Neural progenitor cell (in vitro differentiated cells): ENCODE measurements at regions not wholly inside any gene's neighbourhood (a gene's known extent, or its start where the extent isn't known, plus 50 kb on each side); places are given as distances from the start of the nearest gene placed in this dataset.

Experiments used
- DNase-seq: peaks from one replicate; pipeline ENCODE4 v3.0.0-alpha.2; 2016; ENCODE audit warnings: low spot score
- H2AFZ ChIP-seq: fragments of 200-600 bp; sonication (generic); replicated peaks from 2 replicates; pipeline ENCODE4 v1.6.1; 2016; ENCODE audit warnings: antibody characterized with exemption
- H3F3A ChIP-seq: fragments of 200-600 bp; sonication (generic); 2 replicates; pipeline ENCODE4 v1.6.1; 2016; ENCODE audit warnings: antibody characterized with exemption, low read depth
- H3K27ac ChIP-seq: fragments of 200-600 bp; sonication (generic); 2 replicates; pipeline ENCODE4 v1.5.1; 2016; ENCODE audit warnings: mild to moderate bottlenecking
- H3K27me3 ChIP-seq: fragments of 200-600 bp; sonication (generic); 2 replicates; pipeline ENCODE4 v1.6.1; 2016; ENCODE audit warnings: mild to moderate bottlenecking, moderate library complexity
- H3K36me3 ChIP-seq: fragments of 200-600 bp; sonication (generic); 2 replicates; pipeline ENCODE4 v1.5.1; 2016
- H3K4me1 ChIP-seq: fragments of 200-600 bp; sonication (generic); 2 replicates; pipeline ENCODE4 v1.6.1; 2016; ENCODE audit warnings: mixed run types
- H3K4me2 ChIP-seq: fragments of 200-600 bp; sonication (generic); 2 replicates; pipeline ENCODE4 v1.6.1; 2016
- H3K4me3 ChIP-seq: fragments of 200-600 bp; sonication (generic); 2 replicates; pipeline ENCODE4 v1.5.1; 2016
- H3K79me2 ChIP-seq: fragments of 200-600 bp; sonication (generic); 2 replicates; pipeline ENCODE4 v1.6.1; 2016; ENCODE audit warnings: low read depth
- H3K9ac ChIP-seq: fragments of 200-600 bp; sonication (generic); 2 replicates; pipeline ENCODE4 v1.6.1; 2016
- H3K9me3 ChIP-seq: fragments of 200-600 bp; sonication (generic); 2 replicates; pipeline ENCODE4 v1.5.1; 2016; ENCODE audit warnings: low read depth
- H4K20me1 ChIP-seq: fragments of 200-600 bp; sonication (generic); 2 replicates; pipeline ENCODE4 v1.6.1; 2016; ENCODE audit warnings: low read depth
- H3K27ac Mint-ChIP-seq: 3 replicates; pipeline ENCODE4 v1.8.0; 2021; ENCODE audit warnings: mixed read lengths
- H3K27me3 Mint-ChIP-seq: 2 replicates; pipeline ENCODE4 v1.8.0; 2022; ENCODE audit warnings: low read depth, mild to moderate bottlenecking, inconsistent platforms, moderate library complexity, mixed read lengths; ENCODE audit not compliant: insufficient read depth
- H3K36me3 Mint-ChIP-seq: 3 replicates; pipeline ENCODE4 v1.8.0; 2021; ENCODE audit warnings: mixed read lengths
- H3K4me1 Mint-ChIP-seq: 3 replicates; pipeline ENCODE4 v1.8.0; 2021; ENCODE audit warnings: mixed read lengths
- H3K4me3 Mint-ChIP-seq: 3 replicates; pipeline ENCODE4 v1.8.0; 2021; ENCODE audit warnings: mild to moderate bottlenecking, moderate library complexity, mixed read lengths
- H3K9me3 Mint-ChIP-seq: 3 replicates; pipeline ENCODE4 v1.8.0; 2020; ENCODE audit warnings: mixed read lengths
- EZH2 ChIP-seq: fragments of 200-600 bp; sonication (generic); IDR thresholded peaks from 2 replicates; pipeline ENCODE4 v1.6.1; 2017; ENCODE audit warnings: antibody characterized with exemption, mild to moderate bottlenecking, moderate library complexity
- EZH2phosphoT487 ChIP-seq: fragments of 200-600 bp; sonication (generic); IDR thresholded peaks from 2 replicates; pipeline ENCODE4 v1.6.1; 2017; ENCODE audit warnings: antibody characterized with exemption
- TF ChIP-seq, protein P1 (sequence below): fragments of 200-600 bp; sonication (generic); IDR thresholded peaks from 2 replicates; pipeline ENCODE4 v1.5.1; 2017; ENCODE audit warnings: antibody characterized with exemption, mild to moderate bottlenecking

DNA sequence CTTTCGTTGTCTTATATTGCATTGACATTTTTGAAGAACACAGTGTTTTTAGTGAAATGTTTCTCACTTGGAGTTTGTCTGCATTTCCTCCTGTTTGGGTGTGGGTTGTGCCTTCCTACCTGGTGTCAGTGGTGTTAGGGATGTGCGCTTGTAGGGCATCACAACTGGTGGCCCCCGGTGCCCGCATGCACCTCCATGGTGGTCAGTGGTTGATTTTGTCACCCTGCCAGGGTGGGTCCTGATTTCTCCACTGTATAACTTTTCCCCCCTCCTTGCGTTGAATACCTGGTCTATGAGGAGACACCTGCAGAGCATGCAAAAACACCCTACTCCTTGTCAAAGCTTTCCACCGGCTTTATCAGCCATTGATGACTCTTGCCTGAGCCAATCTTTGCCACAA, 132.9 kb downstream of the BARX1 start:
- Histone ChIP-seq H3K9ac (no peak overlapping the region), H3K4me2 (no peak overlapping the region), H3K27me3 (peaks cover 28% of the 10 kb centered on the region), H3K36me3 (no peaks in the 10 kb centered on the region), H4K20me1 (no peaks in the 10 kb centered on the region), H3K79me2 (no peaks in the 10 kb centered on the region), H3K9me3 (no peaks in the 10 kb centered on the region), H3K4me1 (peaks cover 5% of the 10 kb centered on the region), H3K4me3 (no peak overlapping the region), H3K27ac (no peak overlapping the region), H3F3A (peaks cover 5% of the 10 kb centered on the region), H2AFZ (no peak overlapping the region)
- no peaks in the 10 kb centered on the region for H3K4me1 Mint-ChIP-seq
- H3K27me3 Mint-ChIP-seq = peaks cover 10% of the 10 kb centered on the region
- no peak overlapping the region for H3K27ac Mint-ChIP-seq
- no peak for DNase-seq
- no peak overlapping the region for H3K4me3 Mint-ChIP-seq
- H3K9me3 Mint-ChIP-seq = peaks cover 15% of the 10 kb centered on the region
- no peaks in the 10 kb centered on the region for H3K36me3 Mint-ChIP-seq
- no peak for TF ChIP-seq EZH2
- TF ChIP-seq, protein P1, sequence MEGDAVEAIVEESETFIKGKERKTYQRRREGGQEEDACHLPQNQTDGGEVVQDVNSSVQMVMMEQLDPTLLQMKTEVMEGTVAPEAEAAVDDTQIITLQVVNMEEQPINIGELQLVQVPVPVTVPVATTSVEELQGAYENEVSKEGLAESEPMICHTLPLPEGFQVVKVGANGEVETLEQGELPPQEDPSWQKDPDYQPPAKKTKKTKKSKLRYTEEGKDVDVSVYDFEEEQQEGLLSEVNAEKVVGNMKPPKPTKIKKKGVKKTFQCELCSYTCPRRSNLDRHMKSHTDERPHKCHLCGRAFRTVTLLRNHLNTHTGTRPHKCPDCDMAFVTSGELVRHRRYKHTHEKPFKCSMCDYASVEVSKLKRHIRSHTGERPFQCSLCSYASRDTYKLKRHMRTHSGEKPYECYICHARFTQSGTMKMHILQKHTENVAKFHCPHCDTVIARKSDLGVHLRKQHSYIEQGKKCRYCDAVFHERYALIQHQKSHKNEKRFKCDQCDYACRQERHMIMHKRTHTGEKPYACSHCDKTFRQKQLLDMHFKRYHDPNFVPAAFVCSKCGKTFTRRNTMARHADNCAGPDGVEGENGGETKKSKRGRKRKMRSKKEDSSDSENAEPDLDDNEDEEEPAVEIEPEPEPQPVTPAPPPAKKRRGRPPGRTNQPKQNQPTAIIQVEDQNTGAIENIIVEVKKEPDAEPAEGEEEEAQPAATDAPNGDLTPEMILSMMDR = no peak
- no peak for TF ChIP-seq EZH2phosphoT487

DNA sequence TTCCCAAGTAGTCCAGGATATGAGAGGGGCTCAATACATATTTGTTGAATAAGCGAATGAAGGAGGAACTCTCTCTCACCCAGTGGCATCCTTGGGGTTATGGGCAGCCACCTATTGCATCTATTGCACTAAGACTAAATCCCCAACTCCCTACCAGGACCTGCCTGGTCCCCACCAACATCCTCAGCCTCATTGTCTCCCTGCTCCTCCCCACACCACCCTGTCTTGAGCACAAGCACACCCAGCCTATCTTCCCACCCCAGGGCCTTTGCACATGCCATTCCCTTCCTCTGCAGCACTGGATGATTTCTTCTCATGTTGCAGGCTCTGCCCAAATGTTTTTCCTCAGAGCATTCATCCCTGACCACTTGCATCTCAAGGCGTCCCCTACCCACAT, 133.8 kb downstream of the BARX1 start:
- no peaks in the 10 kb centered on the region for H3K4me1 Mint-ChIP-seq
- Histone ChIP-seq H3K9ac (no peak overlapping the region), H3K27me3 (peaks cover 21% of the 10 kb centered on the region), H2AFZ (no peak overlapping the region), H3K9me3 (no peaks in the 10 kb centered on the region), H3K4me2 (no peak overlapping the region), H3K4me3 (no peak overlapping the region), H3K27ac (no peak overlapping the region), H4K20me1 (no peaks in the 10 kb centered on the region), H3K79me2 (no peaks in the 10 kb centered on the region), H3F3A (no peaks in the 10 kb centered on the region), H3K4me1 (no peaks in the 10 kb centered on the region), H3K36me3 (no peaks in the 10 kb centered on the region)
- no peak overlapping the region for H3K27ac Mint-ChIP-seq
- H3K27me3 Mint-ChIP-seq = peaks cover 8% of the 10 kb centered on the region
- peaks cover 15% of the 10 kb centered on the region for H3K9me3 Mint-ChIP-seq
- no peak for DNase-seq
- H3K4me3 Mint-ChIP-seq = no peak overlapping the region
- TF ChIP-seq, protein P1 = no peak
- TF ChIP-seq EZH2 (no peak), EZH2phosphoT487 (no peak)
- H3K36me3 Mint-ChIP-seq = no peaks in the 10 kb centered on the region

DNA sequence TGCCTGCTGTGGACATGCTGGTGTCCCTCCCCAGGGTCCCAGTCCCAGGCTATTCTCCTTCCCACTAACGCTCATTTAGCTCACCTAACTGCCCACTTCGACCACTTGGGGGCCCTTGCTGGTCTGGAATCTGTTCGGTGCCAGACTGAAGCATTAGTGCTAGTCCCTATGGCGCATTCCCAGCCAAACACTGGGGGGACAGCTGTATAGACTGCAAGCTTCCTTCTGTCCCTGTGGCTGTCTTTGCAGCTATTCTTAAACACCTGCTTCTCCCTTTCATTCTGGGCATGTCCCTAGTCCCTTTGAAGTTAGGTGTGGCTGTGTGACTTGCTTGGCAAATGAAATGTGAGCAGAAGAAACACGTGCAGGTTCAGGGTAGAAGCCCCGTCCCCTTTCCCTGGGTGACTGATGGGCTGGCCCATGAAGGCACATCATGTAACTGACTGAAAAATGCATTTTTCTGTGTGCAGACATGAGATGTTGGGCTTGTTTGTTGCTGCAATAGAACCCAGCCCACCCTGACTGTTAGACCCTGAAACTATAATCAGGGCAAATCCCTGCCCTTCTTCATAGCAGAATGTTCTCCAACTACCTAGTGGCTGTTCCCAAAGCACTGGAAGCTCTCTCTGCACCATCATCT, 134.4 kb downstream of the BARX1 start:
- peak; percentile 49 for DNase-seq
- H3K27me3 Mint-ChIP-seq = peaks cover 8% of the 10 kb centered on the region

More for the DNA sequence above, 134.4 kb downstream of the BARX1 start:
- Histone ChIP-seq H3K36me3 (no peaks in the 10 kb centered on the region), H3K4me1 (no peaks in the 10 kb centered on the region), H3K4me3 (no peak overlapping the region), H3F3A (no peaks in the 10 kb centered on the region), H3K4me2 (no peak overlapping the region), H3K27ac (no peak overlapping the region), H2AFZ (no peak overlapping the region), H3K27me3 (peaks cover 16% of the 10 kb centered on the region), H3K9me3 (no peaks in the 10 kb centered on the region), H3K9ac (no peak overlapping the region), H4K20me1 (no peaks in the 10 kb centered on the region), H3K79me2 (no peaks in the 10 kb centered on the region)
- no peaks in the 10 kb centered on the region for H3K36me3 Mint-ChIP-seq
- TF ChIP-seq EZH2 = no peak
- no peak for TF ChIP-seq EZH2phosphoT487
- TF ChIP-seq, protein P1 = peak; percentile 41
- no peak overlapping the region for H3K27ac Mint-ChIP-seq
- peaks cover 15% of the 10 kb centered on the region for H3K9me3 Mint-ChIP-seq
- no peaks in the 10 kb centered on the region for H3K4me1 Mint-ChIP-seq
- no peak overlapping the region for H3K4me3 Mint-ChIP-seq
